ENCODE measurements at regions not wholly inside any gene's neighbourhood (a gene's known extent, or its start where the extent isn't known, plus 50 kb on each side); places are given as distances from the start of the nearest gene placed in this dataset.

DNA sequence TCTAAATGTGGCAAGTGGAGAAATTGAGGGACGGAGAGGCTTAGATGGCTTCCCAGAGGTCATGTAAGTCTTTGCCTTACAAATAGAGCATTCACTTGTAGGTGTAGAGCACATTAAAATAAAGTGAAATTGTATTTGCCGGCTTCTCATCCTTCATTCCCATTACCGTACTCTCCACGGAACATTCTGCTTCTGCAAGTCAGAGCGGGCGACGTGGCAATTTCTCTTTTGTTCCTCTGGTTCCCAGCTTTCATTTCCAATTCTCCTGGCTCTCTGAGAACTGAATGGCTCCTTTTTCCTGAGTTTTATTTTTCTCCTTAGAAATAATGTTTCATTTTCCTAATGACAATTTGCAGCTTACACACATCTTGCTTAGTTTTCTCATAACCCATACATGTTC, 51.3 kb upstream of the PFKP start:
- no peak for DNase-seq (ENCODE audit: low read depth in 2 of 2)

DNA sequence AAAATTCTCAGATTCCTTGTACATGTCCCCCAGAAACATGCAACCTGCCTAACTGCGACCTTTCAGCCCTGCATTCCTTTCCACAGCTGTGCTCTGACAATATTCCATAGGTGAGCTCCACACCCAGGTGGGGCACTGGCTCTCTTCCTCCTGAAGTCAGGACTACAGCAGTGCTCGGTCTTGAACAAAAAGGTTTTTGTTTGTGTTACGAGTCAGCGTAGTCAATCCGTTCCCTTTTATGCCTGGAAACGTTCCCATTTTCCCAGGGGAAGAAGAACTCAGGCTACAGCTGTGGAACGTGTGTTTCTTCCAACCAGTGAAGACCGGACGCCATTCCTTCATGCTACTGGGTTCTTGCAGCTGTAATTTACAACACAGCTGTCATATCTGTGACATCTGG, 52.4 kb upstream of the PFKP start:
- no peak for DNase-seq (ENCODE audit: low read depth in 2 of 2)

GRCh38 chr10:3012223-3012622, 55.1 kb upstream of the PFKP start:
- DNase-seq (ENCODE audit: low read depth in 2 of 2): no peak

DNA sequence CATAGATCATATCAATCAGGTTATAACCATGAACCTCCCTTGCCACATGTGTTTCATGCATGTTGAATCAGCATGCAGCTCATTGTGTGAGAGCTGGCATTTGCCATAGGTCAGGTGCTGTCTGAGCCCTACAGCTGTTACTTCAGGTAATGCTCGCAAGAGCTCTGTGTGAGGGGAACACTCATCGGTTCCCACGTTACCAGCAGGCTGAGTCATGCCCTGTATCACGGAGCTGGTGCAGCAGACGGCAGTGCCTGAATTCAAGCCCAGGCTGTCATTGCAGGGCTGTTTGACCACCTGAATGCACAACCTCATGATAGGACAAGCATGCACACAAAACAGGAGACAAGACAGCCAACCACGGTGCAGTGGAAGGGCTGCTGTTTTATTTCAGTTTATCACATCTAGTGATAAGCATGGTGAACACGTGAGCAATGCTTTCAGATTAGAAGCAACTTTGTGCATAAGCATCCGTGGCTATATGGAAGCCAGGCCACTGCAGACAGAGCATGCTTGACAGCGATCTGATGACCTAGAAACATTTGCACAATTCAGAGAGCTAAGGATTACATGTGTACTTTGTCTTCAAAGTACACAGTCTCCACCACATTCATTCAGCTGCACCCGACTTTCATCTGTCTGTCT, 56.4 kb upstream of the PFKP start:
- no peak for DNase-seq (ENCODE audit: low read depth in 2 of 2)

DNA sequence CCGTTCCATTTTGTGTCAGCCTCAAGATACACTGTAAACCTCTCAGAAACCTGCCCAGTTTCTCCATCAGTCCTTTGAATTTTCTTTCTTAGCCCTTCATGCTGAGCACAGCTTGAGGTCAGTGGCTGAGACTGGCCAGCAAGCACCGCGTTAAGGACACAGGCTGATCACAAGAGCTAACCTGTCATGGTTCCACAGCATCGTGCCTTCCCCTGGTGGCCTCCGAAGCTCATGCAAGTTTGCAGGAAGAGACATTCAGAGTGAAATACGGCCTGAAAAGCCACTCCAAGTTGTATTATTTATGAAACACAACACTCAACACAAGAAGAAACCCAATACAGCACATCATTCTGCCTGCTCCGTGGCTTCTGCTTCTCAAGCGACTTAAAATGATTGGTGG, 57.0 kb upstream of the PFKP start:
- no peak for DNase-seq (ENCODE audit: low read depth in 2 of 2)

DNA sequence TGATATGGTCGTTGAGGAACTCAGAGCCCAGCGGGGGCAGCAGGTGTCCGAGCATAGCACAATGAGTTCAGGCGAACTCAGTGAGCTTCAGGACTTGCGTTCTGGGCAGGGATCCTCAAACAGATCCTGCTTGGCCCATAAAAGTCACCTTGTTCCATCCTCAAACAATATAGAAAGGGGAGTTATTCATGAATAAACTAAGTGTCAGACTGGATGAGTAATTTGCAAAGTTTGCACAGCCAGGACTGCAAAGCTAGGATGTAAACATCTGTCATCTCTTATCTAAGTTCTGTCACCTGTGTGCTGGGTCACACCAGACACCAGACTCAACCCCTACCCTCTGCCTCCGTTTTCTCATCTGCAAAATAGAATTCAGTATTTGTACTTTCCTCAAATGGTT, 58.0 kb upstream of the PFKP start:
- DNase-seq (ENCODE audit: low read depth in 2 of 2): no peak

GRCh38 chr10:3008518-3009195, 58.7 kb upstream of the PFKP start:
- DNase-seq (ENCODE audit: low read depth in 2 of 2): no peak

- no peak for DNase-seq (ENCODE audit: low read depth in 2 of 2)
These were observed 60.7 kb upstream of the PFKP start for GRCh38 chr10:3006607-3007006.

GRCh38 chr10:3006093-3006492, 61.3 kb upstream of the PFKP start:
- no peak for DNase-seq (ENCODE audit: low read depth in 2 of 2)

DNA sequence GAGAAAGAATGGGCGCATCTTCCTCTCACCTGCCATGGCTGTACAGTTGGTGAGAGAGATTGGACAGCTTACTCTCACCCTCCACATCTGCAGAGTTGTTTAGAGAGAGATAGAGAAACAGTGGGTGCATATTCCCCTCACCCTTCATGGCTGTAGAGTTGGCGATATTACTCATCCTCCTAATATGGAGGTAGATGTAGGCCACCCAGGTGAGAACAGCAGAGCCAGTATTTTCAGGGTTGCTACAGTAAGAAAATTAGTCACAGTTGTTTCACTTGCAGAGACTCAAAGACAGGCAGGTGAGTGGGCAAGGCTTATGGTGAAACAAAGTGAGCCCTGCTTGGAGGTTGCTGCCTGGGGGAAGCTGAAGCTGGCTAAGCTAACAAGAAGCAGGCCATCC, 65.0 kb upstream of the PFKP start:
- DNase-seq (ENCODE audit: low read depth in 2 of 2): no peak

- DNase-seq (ENCODE audit: low read depth in 2 of 2): no peak
These were observed 67.3 kb upstream of the PFKP start for GRCh38 chr10:3000048-3000447.

DNA sequence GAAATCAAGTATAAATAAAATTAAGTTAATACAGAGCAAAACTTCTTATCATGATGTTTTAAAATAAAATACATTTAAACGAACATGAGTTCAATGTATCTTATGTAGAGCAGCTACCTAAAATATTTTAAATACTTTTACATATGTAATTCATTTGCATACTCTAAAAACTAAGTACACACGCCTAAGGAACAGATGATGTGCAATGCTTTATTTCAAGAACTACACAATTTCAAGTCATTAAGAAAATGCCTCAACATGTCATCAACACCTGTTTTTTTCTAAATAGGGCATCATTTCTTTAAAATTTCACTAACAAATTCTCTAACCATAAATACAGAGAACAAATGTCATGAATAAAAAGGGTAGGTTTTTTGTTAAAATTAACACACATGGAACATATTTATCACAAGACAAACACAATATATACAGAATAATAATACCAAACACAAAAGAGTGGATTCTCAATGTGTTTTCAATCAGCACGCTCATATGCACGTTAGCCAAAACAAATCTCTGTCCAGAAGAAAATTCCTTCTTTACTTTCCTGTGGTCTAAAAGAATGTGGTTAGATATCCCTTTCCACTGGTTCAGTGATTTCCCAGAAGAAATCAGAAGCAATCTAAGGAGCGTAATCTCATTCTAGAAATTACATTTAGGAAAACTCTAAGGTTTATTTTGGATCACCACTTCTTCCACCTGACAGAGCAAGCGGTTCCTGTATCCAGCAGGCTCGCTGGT, 73.0 kb upstream of the PFKP start:
- no peak for DNase-seq (ENCODE audit: low read depth in 2 of 2)

DNA sequence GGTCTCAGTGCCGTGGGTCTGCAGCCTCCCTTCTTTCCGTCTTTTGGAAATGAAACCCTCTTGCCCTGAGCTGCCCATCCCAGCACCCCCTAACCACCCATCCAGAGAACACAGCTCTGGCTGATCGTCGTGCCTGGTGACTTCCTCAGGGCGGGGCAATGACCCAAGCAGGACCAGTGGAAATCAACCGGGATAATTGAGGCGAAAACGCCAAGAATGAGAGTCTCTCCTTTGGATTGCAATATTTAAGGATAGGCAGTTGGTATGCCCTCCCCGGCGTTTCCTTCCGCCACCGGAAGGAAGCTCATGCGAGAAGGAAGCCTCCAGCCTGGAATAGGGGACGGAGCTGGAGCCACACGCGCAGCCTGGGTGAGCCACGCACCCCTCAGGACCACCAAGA, 73.7 kb upstream of the PFKP start:
- no peak for DNase-seq (ENCODE audit: low read depth in 2 of 2)

DNA sequence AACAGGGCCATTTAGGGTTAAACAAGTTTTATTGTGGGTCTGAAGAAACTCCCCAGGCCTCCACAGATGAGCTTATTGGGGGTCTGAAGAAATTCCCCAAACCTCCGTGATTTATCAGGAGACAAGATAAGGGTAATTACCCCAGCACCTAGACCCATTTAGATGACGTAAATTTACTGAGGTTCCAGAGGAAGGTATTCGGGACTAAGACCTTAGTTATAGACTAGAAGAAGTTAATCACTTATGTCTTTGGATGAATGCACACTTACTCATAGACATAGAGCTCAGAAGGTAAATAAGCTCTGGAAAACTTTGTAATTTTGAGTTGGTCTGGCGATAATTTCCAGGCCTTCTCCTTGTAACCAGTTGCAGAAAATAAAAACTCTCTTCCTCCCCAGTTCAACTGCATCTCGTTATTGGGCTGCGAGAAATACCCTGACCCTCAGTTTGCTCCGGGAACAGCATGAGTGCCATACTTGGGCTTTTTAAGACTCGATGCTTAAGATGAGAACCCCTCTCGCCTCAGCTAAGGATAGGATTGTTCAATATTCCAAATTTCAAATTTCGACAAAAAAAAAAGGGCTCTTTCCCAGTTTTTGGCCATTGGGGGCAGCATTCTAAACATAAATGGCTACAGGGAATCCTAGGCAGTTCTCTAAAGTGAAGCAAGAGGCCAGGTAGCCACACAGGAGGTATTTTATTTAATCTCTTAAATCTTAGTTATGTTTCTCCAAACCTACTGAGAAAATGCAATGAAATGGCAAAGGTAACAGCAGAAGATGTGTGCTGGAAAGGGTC, 74.7 kb upstream of the PFKP start:
- DNase-seq (ENCODE audit: low read depth in 2 of 2): no peak

DNA sequence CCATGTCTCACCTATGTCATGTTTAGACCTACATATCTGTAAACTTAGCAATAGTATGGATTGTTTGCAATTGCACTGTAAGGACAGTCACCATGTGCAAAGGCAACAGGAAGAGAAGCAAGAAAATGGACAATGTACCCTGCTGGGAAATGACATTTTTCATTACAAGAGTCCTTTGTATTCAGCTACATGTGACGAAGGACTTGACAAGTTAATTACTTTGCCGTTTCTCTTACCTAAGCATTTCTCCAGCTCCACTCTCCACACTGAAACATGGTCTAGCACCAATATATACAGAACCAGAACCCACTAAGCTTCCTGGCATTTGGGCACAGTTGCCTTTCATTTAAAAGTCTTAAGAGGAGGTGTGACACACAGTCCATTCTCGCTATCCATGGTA, 76.6 kb upstream of the PFKP start:
- no peak for DNase-seq (ENCODE audit: low read depth in 2 of 2)

DNA sequence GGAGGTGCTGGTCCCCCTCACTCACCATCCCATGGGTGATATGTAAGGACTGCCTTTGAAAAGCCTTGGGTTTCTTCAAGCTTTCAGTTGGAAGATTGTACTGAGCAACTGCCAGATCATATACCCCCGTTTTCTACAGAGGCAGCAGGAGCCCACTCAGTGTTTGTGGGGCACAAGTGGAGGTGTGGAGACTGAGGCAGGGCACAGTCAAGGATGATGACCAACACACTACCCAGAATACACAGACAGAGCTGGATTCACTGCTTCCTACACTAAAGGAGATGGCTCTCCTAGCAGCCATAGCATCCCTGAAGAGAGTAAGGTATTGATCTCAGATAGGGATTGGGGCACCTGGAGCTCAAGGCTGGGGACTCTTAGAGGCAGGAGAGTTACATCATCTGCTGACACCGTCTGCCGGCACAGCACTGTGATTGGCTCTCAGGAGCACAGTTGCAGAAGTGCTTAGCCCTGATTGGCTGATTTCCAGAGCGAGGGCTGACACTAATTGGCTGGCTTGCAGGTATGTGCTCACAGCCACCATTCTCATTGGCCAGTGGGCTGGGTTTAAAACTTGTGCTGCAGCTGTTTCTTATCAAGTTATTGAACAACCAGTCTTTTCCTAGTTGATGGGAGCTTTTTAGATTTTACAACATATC, 77.9 kb upstream of the PFKP start:
- no peak for DNase-seq (ENCODE audit: low read depth in 2 of 2)

DNA sequence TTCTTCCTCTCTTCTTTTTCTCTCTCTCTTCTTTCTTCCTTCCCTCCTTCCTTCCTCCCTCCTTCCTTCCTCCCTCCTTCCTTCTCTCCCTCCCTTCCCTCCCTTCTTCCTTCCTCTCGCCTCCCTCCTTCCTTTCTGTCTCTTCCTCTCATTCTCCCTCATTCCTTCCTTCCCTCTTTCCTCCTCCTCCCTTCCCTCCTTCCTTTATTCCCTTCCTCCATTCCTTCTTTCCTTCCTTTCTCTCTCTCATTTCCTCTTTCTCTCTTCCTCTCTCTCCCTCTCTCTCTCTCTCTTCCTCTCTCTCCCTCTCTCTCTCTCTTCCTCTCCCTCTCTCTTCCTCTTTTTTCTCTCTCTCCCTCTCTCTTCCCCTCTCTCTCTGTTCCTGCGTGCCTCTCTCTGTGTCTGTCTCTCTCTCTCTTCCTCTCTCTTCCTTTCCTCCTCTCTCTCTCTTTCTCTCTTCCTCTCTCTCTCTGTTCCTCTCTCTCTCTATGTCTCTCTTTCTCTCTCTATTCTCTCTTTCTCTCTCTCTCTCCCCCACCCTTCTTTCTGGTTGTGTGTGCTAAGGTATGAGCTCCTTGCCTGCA, 80.1 kb upstream of the PFKP start:
- no peak for DNase-seq (ENCODE audit: low read depth in 2 of 2)

DNA sequence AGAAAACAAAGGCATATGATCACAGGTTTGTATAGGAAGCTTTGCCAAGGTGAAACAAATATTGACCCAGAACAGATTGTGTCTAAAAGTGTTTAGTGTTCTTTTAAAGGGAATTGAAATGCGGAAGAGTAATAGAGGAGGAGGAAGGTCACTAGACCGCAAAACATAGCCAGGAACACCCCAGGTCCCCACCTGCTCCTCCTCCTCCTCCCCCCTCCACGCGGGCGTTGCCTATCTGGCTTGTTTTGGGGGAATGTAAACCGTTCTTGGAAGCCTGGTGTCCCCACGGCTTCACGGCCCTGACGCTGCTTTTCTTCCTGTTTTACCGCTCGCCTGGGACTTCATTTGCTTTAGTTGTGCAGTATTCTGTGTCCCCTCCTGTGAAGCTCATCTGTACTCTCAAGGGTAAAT, 81.0 kb upstream of the PFKP start:
- no peak for DNase-seq (ENCODE audit: low read depth in 2 of 2)

- no peak for DNase-seq (ENCODE audit: low read depth in 2 of 2)
These were observed 81.6 kb upstream of the PFKP start for GRCh38 chr10:2985729-2986232.

DNA sequence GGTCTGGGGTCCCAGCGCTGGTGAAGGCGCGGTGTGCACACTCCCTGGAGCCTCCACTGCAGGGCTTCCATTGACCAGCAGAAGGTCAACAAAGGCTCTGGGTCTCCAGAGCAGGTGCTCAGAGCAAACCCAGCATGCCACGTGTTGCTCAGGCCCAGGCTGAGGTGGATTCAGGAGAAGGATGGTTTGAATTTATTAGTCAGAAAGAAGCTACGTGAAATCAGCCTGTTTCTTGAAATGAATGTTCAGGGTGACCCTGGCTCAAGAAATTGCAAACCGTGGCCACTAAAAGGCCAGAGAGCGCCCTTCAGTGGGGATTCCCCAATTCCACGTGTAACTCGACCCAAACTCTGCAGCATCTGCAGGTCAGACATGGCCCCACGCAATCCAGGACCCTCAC, 82.7 kb upstream of the PFKP start:
- DNase-seq (ENCODE audit: low read depth in 2 of 2): no peak

GRCh38 chr10:2982146-2982545, 85.2 kb upstream of the PFKP start:
- no peak for DNase-seq (ENCODE audit: low read depth in 2 of 2)

Data from stimulated activated CD8-positive, alpha-beta memory T cell treated with anti-CD3 and anti-CD28 coated beads, Interleukin-2, amount 100 ng/mL, for 1 hour (primary cell).